Activated naive CD4-positive, alpha-beta T cell treated with Interleukin-2 at 50 U/mL for 16 hours (primary cell): ENCODE measurements at regions not wholly inside any gene's neighbourhood (a gene's known extent, or its start where the extent isn't known, plus 50 kb on each side); places are given as distances from the start of the nearest gene placed in this dataset.
"Not testable (repeated sequence)": the region's sequence is repeated elsewhere in the genome, so short reads cannot be mapped to it uniquely, and the experiment has no call there.

Experiments
- DNase-seq: peaks from one replicate; pipeline ENCODE4 v3.0.0-alpha.2; 2020

DNA sequence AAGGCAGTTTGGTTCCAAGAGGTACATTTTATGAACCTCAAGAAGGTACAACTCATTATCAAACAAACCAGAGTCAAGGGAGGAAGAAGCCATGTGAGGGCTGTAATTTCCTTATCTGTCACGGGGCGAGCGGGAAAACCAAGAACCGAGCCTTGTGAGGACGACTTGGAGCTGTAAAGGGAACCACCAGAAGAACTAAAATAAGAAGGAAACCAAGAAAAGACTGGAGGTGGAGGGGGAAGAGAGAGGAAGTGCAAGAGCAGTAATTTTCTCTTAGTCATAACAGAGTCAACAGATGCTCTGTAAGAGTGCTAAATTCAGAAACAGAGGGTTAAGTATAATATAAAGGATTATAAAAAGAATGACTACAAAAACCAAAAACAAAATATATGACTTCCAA is 127.1 kb downstream of the DIRAS2 start:
- DNase-seq = no peak

GRCh38 chr9:90517103-90517502 is 125.5 kb downstream of the DIRAS2 start:
- DNase-seq = no peak

- DNase-seq = no peak
These were observed 120.6 kb downstream of the DIRAS2 start for GRCh38 chr9:90521811-90522570.

DNA sequence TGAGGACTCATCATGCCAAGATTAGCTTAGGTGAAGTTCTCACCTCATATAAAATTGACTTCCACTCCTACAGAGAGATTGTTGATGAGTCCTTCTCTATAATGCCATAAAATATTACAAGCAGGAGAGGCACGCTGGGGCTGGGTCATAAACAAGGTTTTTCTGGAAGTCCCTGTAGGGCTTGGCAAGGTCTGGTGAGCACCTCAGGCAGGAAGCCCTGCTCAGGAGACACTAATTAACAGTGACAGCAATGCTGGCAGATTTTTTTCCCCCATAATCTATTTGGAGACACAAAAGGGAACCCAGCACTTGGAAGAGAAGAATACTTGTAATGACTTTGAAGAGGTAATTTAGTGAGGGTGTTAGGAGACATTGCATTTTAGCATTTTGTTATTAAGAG is 118.7 kb downstream of the DIRAS2 start:
- DNase-seq = no peak

GRCh38 chr9:90526386-90526785 is 116.2 kb downstream of the DIRAS2 start:
- no peak for DNase-seq

GRCh38 chr9:90536094-90536493 is 106.5 kb downstream of the DIRAS2 start:
- not testable (repeated sequence) for DNase-seq

- DNase-seq = no peak
These were observed 104.1 kb downstream of the DIRAS2 start for GRCh38 chr9:90538566-90538965.

GRCh38 chr9:90539286-90539685 is 103.3 kb downstream of the DIRAS2 start:
- DNase-seq = no peak

GRCh38 chr9:90540734-90541133 is 101.9 kb downstream of the DIRAS2 start:
- DNase-seq = no peak

- DNase-seq = no peak
These were observed 98.1 kb downstream of the DIRAS2 start for GRCh38 chr9:90544488-90544887.

GRCh38 chr9:90546200-90546599 is 96.4 kb downstream of the DIRAS2 start:
- DNase-seq = no peak

DNA sequence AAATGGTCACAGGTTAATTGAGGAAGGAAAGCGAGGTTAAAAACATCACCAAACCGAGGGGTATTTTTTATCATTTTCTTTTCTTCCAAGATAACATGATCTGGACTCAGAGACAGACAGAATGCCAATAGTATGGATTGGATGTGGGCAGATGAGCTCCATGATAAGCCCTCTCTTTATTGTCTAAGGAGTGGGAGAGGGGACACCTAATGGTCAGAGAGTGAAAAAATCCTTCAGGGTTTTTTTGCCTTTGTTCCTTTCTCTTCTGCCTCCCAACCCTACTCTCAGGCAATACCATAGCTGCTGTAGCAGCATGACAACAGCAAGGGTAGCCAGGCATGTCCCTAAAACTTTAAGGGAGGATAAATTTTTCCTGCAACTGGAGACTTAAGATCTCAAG is 94.7 kb downstream of the DIRAS2 start:
- DNase-seq = no peak

DNA sequence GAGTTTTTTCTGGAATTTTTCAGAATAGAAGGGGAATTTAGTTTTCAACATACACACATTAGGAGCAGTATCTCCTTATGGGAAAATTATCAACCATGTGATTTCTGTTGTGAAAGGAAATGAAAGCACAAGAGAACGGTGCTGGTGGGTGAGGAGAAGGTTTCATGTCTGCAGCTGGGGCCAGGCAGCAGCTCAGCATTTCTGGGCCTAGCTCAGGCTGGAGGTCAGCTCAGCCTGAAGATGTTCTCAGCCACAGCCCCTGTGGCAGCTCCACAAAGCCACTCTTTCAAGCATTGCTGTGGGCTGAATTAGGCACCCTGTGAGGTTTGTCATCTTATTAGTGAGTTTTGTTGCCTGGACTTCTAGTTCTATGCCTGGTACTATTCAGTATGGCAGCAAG is 90.3 kb downstream of the DIRAS2 start:
- no peak for DNase-seq

GRCh38 chr9:90555351-90556057 is 87.1 kb downstream of the DIRAS2 start:
- DNase-seq = no peak

DNA sequence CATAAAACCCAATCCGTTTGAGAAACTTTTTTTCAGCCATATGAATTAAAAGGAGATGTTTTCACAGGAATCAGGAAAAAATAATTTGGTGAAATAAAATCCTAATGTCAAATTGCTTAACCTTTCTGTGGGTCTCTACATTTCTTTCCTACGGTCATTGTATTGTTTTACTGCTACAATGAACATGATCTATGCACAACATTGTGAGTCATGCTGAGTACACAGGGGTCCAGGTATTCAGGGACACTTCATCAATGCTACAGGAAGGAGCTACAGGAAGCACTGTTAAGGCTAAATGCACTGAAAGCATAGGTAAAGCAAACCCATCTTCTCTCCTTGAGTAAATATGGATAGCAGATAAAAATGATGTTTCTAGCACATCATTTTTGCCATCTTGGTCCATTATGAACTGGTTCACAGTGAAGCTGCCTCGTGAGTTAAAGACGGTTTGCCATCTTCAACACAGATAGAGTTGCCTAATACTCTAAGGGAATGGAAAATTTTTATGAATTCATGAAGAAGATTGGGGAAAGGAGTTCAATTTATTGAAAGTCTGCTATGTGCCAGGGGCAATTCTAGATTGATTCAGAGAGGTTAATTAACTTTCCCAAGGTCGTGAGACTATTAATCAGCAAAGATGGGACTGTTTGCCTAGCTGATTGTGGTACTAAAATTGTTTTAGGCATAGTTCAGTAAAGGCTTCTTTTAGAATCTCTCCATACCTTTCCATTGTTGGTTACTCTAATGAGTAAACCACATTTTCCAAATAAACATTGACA is 85.5 kb downstream of the DIRAS2 start:
- no peak for DNase-seq

- DNase-seq = no peak
These were observed 83.2 kb downstream of the DIRAS2 start for GRCh38 chr9:90559075-90560073.
